OCI-LY1 (cell line): ENCODE measurements at regions not wholly inside any gene's neighbourhood (a gene's known extent, or its start where the extent isn't known, plus 50 kb on each side); places are given as distances from the start of the nearest gene placed in this dataset.

Source experiments
- CTCF ChIP-seq: fragments of 200-600 bp; sonication (generic), shearing (Covaris generic); IDR thresholded peaks from 2 replicates; pipeline ENCODE4 v1.5.1; 2017; ENCODE audit warnings: mild to moderate bottlenecking, antibody characterized with exemption, low read length, moderate library complexity, mixed read lengths
- EZH2 ChIP-seq: fragments of 200-600 bp; sonication (generic), shearing (Covaris generic); IDR thresholded peaks from 2 replicates; pipeline ENCODE4 v1.8.0; 2017; ENCODE audit warnings: borderline replicate concordance, mixed run types, mild to moderate bottlenecking, antibody characterized with exemption, low read length, moderate library complexity, mixed read lengths

GRCh38 chr18:78129260-78129659, 850.4 kb upstream of the SALL3 start:
- TF ChIP-seq CTCF (no peak), EZH2 (no peak)
